Activated CD8-positive, alpha-beta memory T cell treated with anti-CD3 and anti-CD28 coated beads, Interleukin-2, amount 50 U/mL, for 1 hour (primary cell): ENCODE measurements at regions not wholly inside any gene's neighbourhood (a gene's known extent, or its start where the extent isn't known, plus 50 kb on each side); places are given as distances from the start of the nearest gene placed in this dataset.
"Not testable (repeated sequence)": the region's sequence is repeated elsewhere in the genome, so short reads cannot be mapped to it uniquely, and the experiment has no call there.

Experiments used
- DNase-seq: peaks from one replicate; pipeline ENCODE4 v3.0.0-alpha.2; 2020; ENCODE audit errors: extremely low read depth

GRCh38 chr17:30686538-30687479 is 137.7 kb downstream of the CRLF3 start:
- DNase-seq, result not testable (repeated sequence)

GRCh38 chr17:30682280-30682679 is 142.2 kb downstream of the CRLF3 start:
- DNase-seq, result not testable (repeated sequence)

- DNase-seq, result not testable (repeated sequence)
Observed at GRCh38 chr17:30680681-30681080, 143.8 kb downstream of the CRLF3 start.

- DNase-seq, result no peak
Observed at GRCh38 chr17:30677550-30678249, 146.8 kb downstream of the CRLF3 start.

GRCh38 chr17:30675777-30676492 is 148.6 kb downstream of the CRLF3 start:
- DNase-seq, result not testable (repeated sequence)

- not testable (repeated sequence) for DNase-seq
Observed at GRCh38 chr17:30669217-30669649, 155.3 kb downstream of the CRLF3 start.

- not testable (repeated sequence) for DNase-seq
Observed at GRCh38 chr17:30668360-30669181, 155.9 kb downstream of the CRLF3 start.

GRCh38 chr17:30667657-30668359 is 156.7 kb downstream of the CRLF3 start:
- not testable (repeated sequence) for DNase-seq

GRCh38 chr17:30666838-30667656 is 157.4 kb downstream of the CRLF3 start:
- DNase-seq, result not testable (repeated sequence)

- DNase-seq, result not testable (repeated sequence)
Observed at GRCh38 chr17:30663727-30664455, 160.6 kb downstream of the CRLF3 start.

GRCh38 chr17:30657148-30657547 is 167.3 kb downstream of the CRLF3 start:
- not testable (repeated sequence) for DNase-seq

- DNase-seq, result not testable (repeated sequence)
Observed at GRCh38 chr17:30653038-30653437, 171.5 kb downstream of the CRLF3 start.

GRCh38 chr17:30650149-30650548 is 172.9 kb downstream of the GOSR1 start:
- not testable (repeated sequence) for DNase-seq

- not testable (repeated sequence) for DNase-seq
Observed at GRCh38 chr17:30648015-30648620, 170.9 kb downstream of the GOSR1 start.

- DNase-seq, result not testable (repeated sequence)
Observed at GRCh38 chr17:30645875-30646274, 168.7 kb downstream of the GOSR1 start.

GRCh38 chr17:30644713-30645112 is 167.5 kb downstream of the GOSR1 start:
- not testable (repeated sequence) for DNase-seq

- not testable (repeated sequence) for DNase-seq
Observed at GRCh38 chr17:30644287-30644686, 167.1 kb downstream of the GOSR1 start.

- DNase-seq, result not testable (repeated sequence)
Observed at GRCh38 chr17:30641428-30641827, 164.2 kb downstream of the GOSR1 start.
